ENCODE measurements at regions not wholly inside any gene's neighbourhood (a gene's known extent, or its start where the extent isn't known, plus 50 kb on each side); places are given as distances from the start of the nearest gene placed in this dataset.

DNA sequence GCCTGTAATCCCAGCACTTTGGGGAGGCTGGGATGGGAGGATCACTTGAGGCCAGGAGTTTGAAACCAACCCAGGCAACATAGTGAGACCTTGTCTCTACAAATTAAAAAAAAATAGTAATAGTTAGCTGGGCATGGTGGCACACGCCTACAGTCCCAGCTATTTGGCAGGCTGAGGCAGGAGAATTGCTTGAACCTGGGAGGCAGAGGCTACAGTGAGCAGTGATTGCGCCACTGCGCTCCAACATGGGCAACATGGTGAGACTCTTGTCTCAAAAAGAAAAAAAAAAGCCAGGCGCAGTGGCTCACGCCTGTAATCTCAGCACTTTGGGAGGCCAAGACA lies 56.9 kb upstream of the MRTFB start:
- H3K79me2 ChIP-seq (replicated peaks; ENCODE audit: insufficient read depth, low read length): no peaks in the 10 kb centered on the region
- no peaks in the 10 kb centered on the region for H3K9me3 ChIP-seq (ENCODE audit: low read length)
- no peak overlapping the region for H3K4me3 ChIP-seq (ENCODE audit: low read length)
- no peak for TF ChIP-seq POLR2AphosphoS5 (IDR thresholded peaks at IDR 0.05)
- TF ChIP-seq EP300 (conservative IDR thresholded peaks at IDR 0.05; ENCODE audit: poor library complexity, severe bottlenecking): no peak
- no peak for TF ChIP-seq SMC3 (conservative IDR thresholded peaks at IDR 0.05; ENCODE audit: poor library complexity)
- no peak for TF ChIP-seq CTCF (IDR thresholded peaks at IDR 0.05; ENCODE audit: poor library complexity, severe bottlenecking)
- no peak for TF ChIP-seq EZH2 (IDR thresholded peaks at IDR 0.05; ENCODE audit: borderline replicate concordance, insufficient read depth, low read length, poor library complexity, severe bottlenecking)
- no peak for TF ChIP-seq RAD21 (conservative IDR thresholded peaks at IDR 0.05)
- no peak for TF ChIP-seq TAF1 (IDR thresholded peaks at IDR 0.05; ENCODE audit: low read depth)
- no peak for TF ChIP-seq MXI1 (conservative IDR thresholded peaks at IDR 0.05; ENCODE audit: poor library complexity, severe bottlenecking)
- H4K20me1 ChIP-seq (ENCODE audit: insufficient read depth): no peaks in the 10 kb centered on the region
- H3K27me3 ChIP-seq (ENCODE audit: insufficient read depth, low read depth, low read length): no peaks in the 10 kb centered on the region
- no peak overlapping the region for H2AFZ ChIP-seq (ENCODE audit: low read depth, low read length)
- no peak overlapping the region for H3K9ac ChIP-seq (ENCODE audit: low read length)
- no peaks in the 10 kb centered on the region for H3K9me2 ChIP-seq (ENCODE audit: insufficient read depth, low read length)
- no peaks in the 10 kb centered on the region for H3F3A ChIP-seq (ENCODE audit: insufficient read depth, low read length, poor library complexity, severe bottlenecking)
- no peak overlapping the region for H3K27ac ChIP-seq (ENCODE audit: low read length)
- no peak overlapping the region for H3K4me2 ChIP-seq (ENCODE audit: low read length)
- H3K36me3 ChIP-seq (ENCODE audit: insufficient read depth, low read length): no peaks in the 10 kb centered on the region

- no peaks in the 10 kb centered on the region for H3K9me2 ChIP-seq (ENCODE audit: insufficient read depth, low read length)
- H3K9me3 ChIP-seq (ENCODE audit: low read length): no peaks in the 10 kb centered on the region
- H3K4me2 ChIP-seq (ENCODE audit: low read length): no peak overlapping the region
- TF ChIP-seq SMC3 (conservative IDR thresholded peaks at IDR 0.05; ENCODE audit: poor library complexity): no peak
- no peak for TF ChIP-seq MXI1 (conservative IDR thresholded peaks at IDR 0.05; ENCODE audit: poor library complexity, severe bottlenecking)
- no peak for TF ChIP-seq POLR2AphosphoS5 (IDR thresholded peaks at IDR 0.05)
- no peak for TF ChIP-seq EP300 (conservative IDR thresholded peaks at IDR 0.05; ENCODE audit: poor library complexity, severe bottlenecking)
- no peak for TF ChIP-seq EZH2 (IDR thresholded peaks at IDR 0.05; ENCODE audit: borderline replicate concordance, insufficient read depth, low read length, poor library complexity, severe bottlenecking)
- no peak for TF ChIP-seq CTCF (IDR thresholded peaks at IDR 0.05; ENCODE audit: poor library complexity, severe bottlenecking)
- TF ChIP-seq RAD21 (conservative IDR thresholded peaks at IDR 0.05): no peak
- no peak for TF ChIP-seq TAF1 (IDR thresholded peaks at IDR 0.05; ENCODE audit: low read depth)
- no peak for TF ChIP-seq REST (IDR thresholded peaks at IDR 0.05; ENCODE audit: borderline replicate concordance)
- H3F3A ChIP-seq (ENCODE audit: insufficient read depth, low read length, poor library complexity, severe bottlenecking): no peaks in the 10 kb centered on the region
- H3K9ac ChIP-seq (ENCODE audit: low read length): no peak overlapping the region
- H3K36me3 ChIP-seq (ENCODE audit: insufficient read depth, low read length): no peaks in the 10 kb centered on the region
- H2AFZ ChIP-seq (ENCODE audit: low read depth, low read length): no peak overlapping the region
- H3K27ac ChIP-seq (ENCODE audit: low read length): no peak overlapping the region
- no peaks in the 10 kb centered on the region for H3K27me3 ChIP-seq (ENCODE audit: insufficient read depth, low read depth, low read length)
- no peaks in the 10 kb centered on the region for H4K20me1 ChIP-seq (ENCODE audit: insufficient read depth)
- H3K4me3 ChIP-seq (ENCODE audit: low read length): no peak overlapping the region
- no peaks in the 10 kb centered on the region for H3K79me2 ChIP-seq (replicated peaks; ENCODE audit: insufficient read depth, low read length)
Observed at GRCh38 chr16:14015033-14015432, 56.1 kb upstream of the MRTFB start.
